Stomach (tissue), 8 donors: ENCODE measurements at regions not wholly inside any gene's neighbourhood (a gene's known extent, or its start where the extent isn't known, plus 50 kb on each side); places are given as distances from the start of the nearest gene placed in this dataset.

Experiments used
- DNase-seq, 2 donors: peaks; one replicate each; pipeline versions ENCODE4 v3.0.0 to v3.0.0-alpha.2; 2013 to 2019
- H3K27ac ChIP-seq, 5 donors: fragments of 200-600 bp in 4 of 5; sonication (generic) in 4 of 5; one replicate each; pipeline ENCODE4 v1.5.1; 2013 to 2019; ENCODE audit warnings: mild to moderate bottlenecking in 1 of 5, moderate library complexity in 1 of 5
- H3K27me3 ChIP-seq, 3 donors: fragments of 200-600 bp; sonication (generic); one replicate each; pipeline ENCODE4 v1.5.1; 2017 to 2019; ENCODE audit warnings: mixed run types in 1 of 3
- H3K36me3 ChIP-seq, 4 donors: fragments of 200-600 bp; sonication (generic); 1 replicate in 3 of 4; 2 replicates in 1 of 4; pipeline ENCODE4 v1.5.1; 2016 to 2019
- H3K4me1 ChIP-seq, 4 donors: fragments of 200-600 bp; sonication (generic); one replicate each; pipeline ENCODE4 v1.5.1; 2016 to 2019
- H3K4me3 ChIP-seq, 4 donors: fragments of 200-600 bp; sonication (generic) in 3 of 4; one replicate each; pipeline ENCODE4 v1.5.1; 2016 to 2019; ENCODE audit warnings: mild to moderate bottlenecking in 1 of 4
- H3K9me3 ChIP-seq, 4 donors: fragments of 200-600 bp; sonication (generic); one replicate each; pipeline ENCODE4 v1.5.1; 2016 to 2019
- EP300 ChIP-seq: sonication (generic); formaldehyde crosslinking; IDR thresholded peaks from one replicate; pipeline ENCODE4 v1.6.1; 2017; ENCODE audit warnings: antibody characterized with exemption
- POLR2A ChIP-seq, 4 donors: fragments of 450-650 bp; IDR thresholded peaks; one replicate each; pipeline ENCODE4 v1.6.1; 2016; ENCODE audit warnings: antibody characterized with exemption in 4 of 4, control low read depth in 2 of 4, mild to moderate bottlenecking in 1 of 4, moderate library complexity in 1 of 4
- POLR2AphosphoS5 ChIP-seq, 3 donors: sonication (generic); formaldehyde crosslinking; IDR thresholded peaks; one replicate each; pipeline ENCODE4 v1.6.1; 2016; ENCODE audit warnings: antibody characterized with exemption in 3 of 3
- WGBS, 5 donors: extraction: QIAGEN DNeasy Blood & Tissue Kit in 3 of 5; methylation state at CpG; one replicate each; pipeline versions ENCODE4 v1.1.5 to v1.1.7; 2013 to 2018; 5-methylcytosine and 5-hydroxymethylcytosine counted together
- intact Hi-C: fragments of 100-400 bp; cut with DNase I; formaldehyde crosslinking; loops from one replicate; pipeline ENCODE4 v1.15.1; 2023; ENCODE audit warnings: low total_unique reads
- TF ChIP-seq, protein P1 (sequence below), 7 experiments: fragments of 450-650 bp in 4 of 7; fragments of 200-600 bp in 3 of 7; sonication (generic) in 3 of 7; IDR thresholded peaks; one replicate each; pipeline ENCODE4 v1.5.1; 2016 to 2019; ENCODE audit warnings: antibody characterized with exemption in 7 of 7, control low read depth in 2 of 7, mild to moderate bottlenecking in 1 of 7
- donor health status: healthy with polysubstance abuse.
- donor health status: Bipolar disorder and iron deficiency.
- donor health status: healthy.

DNA sequence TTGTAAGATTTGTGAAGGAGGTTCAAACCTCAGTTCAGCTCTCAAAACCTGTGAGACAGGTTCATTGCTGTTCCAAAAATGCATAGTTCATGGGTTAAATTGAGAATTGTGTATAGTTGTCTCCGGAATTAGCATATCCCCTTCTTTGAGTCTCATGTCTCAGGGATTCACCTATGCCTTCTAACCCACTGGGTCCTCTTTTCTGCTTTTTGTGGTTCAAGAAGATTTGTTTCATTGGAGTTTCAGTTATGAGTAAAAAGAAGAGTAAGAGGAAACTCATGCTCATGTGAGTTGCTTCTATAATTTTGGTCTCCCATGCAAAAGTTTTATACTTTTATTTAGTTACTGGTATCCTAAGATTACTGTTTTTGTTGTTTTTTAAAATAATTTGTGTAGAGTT, 1219.8 kb upstream of the ZEB2 start:
- no peaks in the 10 kb centered on the region for H3K27me3 ChIP-seq
- intact Hi-C loops: no loop called here
- H3K9me3 ChIP-seq: no peaks in the 10 kb centered on the region
- TF ChIP-seq, protein P1, sequence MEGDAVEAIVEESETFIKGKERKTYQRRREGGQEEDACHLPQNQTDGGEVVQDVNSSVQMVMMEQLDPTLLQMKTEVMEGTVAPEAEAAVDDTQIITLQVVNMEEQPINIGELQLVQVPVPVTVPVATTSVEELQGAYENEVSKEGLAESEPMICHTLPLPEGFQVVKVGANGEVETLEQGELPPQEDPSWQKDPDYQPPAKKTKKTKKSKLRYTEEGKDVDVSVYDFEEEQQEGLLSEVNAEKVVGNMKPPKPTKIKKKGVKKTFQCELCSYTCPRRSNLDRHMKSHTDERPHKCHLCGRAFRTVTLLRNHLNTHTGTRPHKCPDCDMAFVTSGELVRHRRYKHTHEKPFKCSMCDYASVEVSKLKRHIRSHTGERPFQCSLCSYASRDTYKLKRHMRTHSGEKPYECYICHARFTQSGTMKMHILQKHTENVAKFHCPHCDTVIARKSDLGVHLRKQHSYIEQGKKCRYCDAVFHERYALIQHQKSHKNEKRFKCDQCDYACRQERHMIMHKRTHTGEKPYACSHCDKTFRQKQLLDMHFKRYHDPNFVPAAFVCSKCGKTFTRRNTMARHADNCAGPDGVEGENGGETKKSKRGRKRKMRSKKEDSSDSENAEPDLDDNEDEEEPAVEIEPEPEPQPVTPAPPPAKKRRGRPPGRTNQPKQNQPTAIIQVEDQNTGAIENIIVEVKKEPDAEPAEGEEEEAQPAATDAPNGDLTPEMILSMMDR (IDR thresholded peaks at IDR 0.05): no peak
- TF ChIP-seq EP300: no peak
- TF ChIP-seq POLR2A (IDR thresholded peaks at IDR 0.05): no peak
- TF ChIP-seq POLR2AphosphoS5 (IDR thresholded peaks at IDR 0.05): no peak
- whole genome bisulfite sequencing, 5 donors: 74 to 96% (median 92%) methylated on average over 1 of the region's 1 CpG
- no peak overlapping the region for H3K27ac ChIP-seq
- DNase-seq: no peak
- H3K4me1 ChIP-seq: no peaks in the 10 kb centered on the region
- no peaks in the 10 kb centered on the region for H3K36me3 ChIP-seq
- no peak overlapping the region for H3K4me3 ChIP-seq

DNA sequence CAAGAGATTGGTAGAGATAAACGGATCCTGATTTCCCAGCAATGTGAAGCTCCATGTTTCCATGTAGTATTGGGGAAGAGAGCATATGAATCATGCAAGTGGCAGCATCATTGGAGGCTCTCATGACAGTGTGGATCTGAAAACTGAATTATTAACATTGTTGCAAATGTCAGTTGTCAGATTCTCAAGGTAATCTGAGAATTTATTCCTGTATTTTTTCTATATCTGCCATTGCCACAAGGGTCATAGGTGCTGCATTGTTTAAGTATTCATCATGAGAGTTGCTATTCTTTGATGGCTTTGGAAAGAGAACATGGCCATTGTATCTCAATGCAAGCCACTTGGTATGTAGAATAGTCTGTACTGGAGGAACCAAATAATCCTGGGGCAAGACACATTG, 1217.0 kb upstream of the ZEB2 start:
- 79 to 92% (median 89%) methylated on average over 1 of the region's 1 CpG for WGBS, 5 donors

DNA sequence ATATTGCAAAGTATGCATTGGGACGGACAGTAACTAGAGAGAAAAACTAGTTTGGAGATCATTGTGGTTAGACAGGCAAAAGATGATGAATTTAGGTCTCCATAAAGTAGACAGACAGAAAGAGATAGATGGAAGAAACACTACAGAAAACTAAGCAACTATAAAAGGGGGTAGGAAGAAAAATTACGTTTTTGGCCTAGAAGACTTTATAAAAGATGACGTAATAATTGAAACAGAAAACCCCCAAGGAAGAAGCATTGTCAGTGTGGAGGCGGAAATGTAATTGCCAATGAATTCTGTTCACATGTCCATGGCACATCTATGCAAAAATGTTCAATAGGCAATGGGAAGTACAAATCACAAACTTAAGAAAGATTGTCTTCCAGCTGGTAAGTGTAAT, 1211.5 kb upstream of the ZEB2 start:
- H3K4me1 ChIP-seq: no peaks in the 10 kb centered on the region
- H3K9me3 ChIP-seq: no peaks in the 10 kb centered on the region
- intact Hi-C loops: no loop called here
- TF ChIP-seq POLR2A (IDR thresholded peaks at IDR 0.05): no peak
- TF ChIP-seq, protein P1 (IDR thresholded peaks at IDR 0.05): no peak
- TF ChIP-seq EP300: no peak
- TF ChIP-seq POLR2AphosphoS5 (IDR thresholded peaks at IDR 0.05): no peak
- WGBS, 5 donors: 88 to 94% (median 93%) methylated on average over 4 of the region's 4 CpGs
- H3K27ac ChIP-seq: no peak overlapping the region
- no peaks in the 10 kb centered on the region for H3K36me3 ChIP-seq
- no peaks in the 10 kb centered on the region for H3K27me3 ChIP-seq
- DNase-seq: no peak
- H3K4me3 ChIP-seq: no peak overlapping the region

More for the DNA sequence above, 1217.0 kb upstream of the ZEB2 start:
- TF ChIP-seq, protein P1 (IDR thresholded peaks at IDR 0.05): no peak
- TF ChIP-seq EP300 (no peak), POLR2A (IDR thresholded peaks at IDR 0.05) (no peak), POLR2AphosphoS5 (IDR thresholded peaks at IDR 0.05) (no peak)
- H3K27ac ChIP-seq: no peak overlapping the region
- H3K4me1 ChIP-seq: no peaks in the 10 kb centered on the region
- H3K4me3 ChIP-seq: no peak overlapping the region
- H3K9me3 ChIP-seq: no peaks in the 10 kb centered on the region
- DNase-seq: no peak
- H3K27me3 ChIP-seq: no peaks in the 10 kb centered on the region
- intact Hi-C loops: no loop called here
- no peaks in the 10 kb centered on the region for H3K36me3 ChIP-seq

DNA sequence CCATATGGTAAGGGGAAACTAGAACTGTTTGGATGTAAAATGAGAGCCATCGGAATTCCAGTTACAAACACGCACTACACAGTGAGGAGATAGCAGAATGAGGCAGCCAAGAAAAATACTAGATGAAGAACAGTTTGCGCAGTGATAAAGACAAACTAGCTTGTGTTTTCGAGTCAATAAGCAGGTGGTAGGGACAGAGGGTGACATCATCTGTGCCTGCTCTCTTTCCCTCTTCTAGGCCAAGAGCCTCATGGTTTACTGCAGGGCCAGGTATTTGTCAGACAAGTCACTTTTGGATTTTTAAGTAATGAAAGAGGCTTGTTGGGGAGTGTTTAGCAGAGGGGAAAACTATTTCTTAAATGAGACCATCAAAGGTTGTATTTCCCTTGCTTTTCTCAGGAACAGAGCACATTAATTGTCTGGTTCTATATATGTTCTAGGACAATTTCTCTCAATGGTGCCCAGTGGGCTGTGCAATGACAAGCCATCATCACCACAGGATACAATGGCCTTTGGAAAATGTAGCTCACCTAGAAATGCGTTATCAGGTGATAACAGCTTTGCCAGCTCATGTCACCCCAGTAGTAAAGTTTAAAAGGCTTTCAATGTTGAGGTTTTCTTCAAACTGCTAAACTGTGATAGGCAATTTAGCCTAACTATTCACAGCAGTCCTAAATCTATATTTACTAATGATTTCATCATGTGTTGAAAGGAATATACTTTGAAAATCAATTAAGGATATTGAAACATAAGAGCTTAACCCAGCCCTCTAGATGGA, 1210.3 kb upstream of the ZEB2 start:
- Histone ChIP-seq H3K9me3 (no peaks in the 10 kb centered on the region), H3K36me3 (no peaks in the 10 kb centered on the region), H3K4me3 (no peak overlapping the region), H3K4me1 (no peaks in the 10 kb centered on the region), H3K27me3 (no peaks in the 10 kb centered on the region), H3K27ac (no peak overlapping the region)
- no peak for TF ChIP-seq EP300
- TF ChIP-seq, protein P1 (IDR thresholded peaks at IDR 0.05): no peak
- TF ChIP-seq POLR2A (IDR thresholded peaks at IDR 0.05): no peak
- no peak for TF ChIP-seq POLR2AphosphoS5 (IDR thresholded peaks at IDR 0.05)
- intact Hi-C loops: no loop called here
- 71 to 88% (median 77%) methylated on average over 5 of the region's 5 CpGs for WGBS, 5 donors
- DNase-seq: no peak
